PC-9 (cell line): ENCODE measurements at regions not wholly inside any gene's neighbourhood (a gene's known extent, or its start where the extent isn't known, plus 50 kb on each side); places are given as distances from the start of the nearest gene placed in this dataset.

Experiments used
- EZH2 ChIP-seq: fragments of 200-600 bp; sonication (generic); IDR thresholded peaks from 2 replicates; pipeline ENCODE4 v1.8.0; 2017; ENCODE audit warnings: antibody characterized with exemption, low read depth
- TF ChIP-seq, protein P1 (sequence below): fragments of 200-600 bp; sonication (generic); conservative IDR thresholded peaks from 2 replicates; pipeline ENCODE4 v1.6.1; 2017; ENCODE audit warnings: mixed run types, antibody characterized with exemption, mild to moderate bottlenecking, moderate library complexity

- TF ChIP-seq, protein P1, sequence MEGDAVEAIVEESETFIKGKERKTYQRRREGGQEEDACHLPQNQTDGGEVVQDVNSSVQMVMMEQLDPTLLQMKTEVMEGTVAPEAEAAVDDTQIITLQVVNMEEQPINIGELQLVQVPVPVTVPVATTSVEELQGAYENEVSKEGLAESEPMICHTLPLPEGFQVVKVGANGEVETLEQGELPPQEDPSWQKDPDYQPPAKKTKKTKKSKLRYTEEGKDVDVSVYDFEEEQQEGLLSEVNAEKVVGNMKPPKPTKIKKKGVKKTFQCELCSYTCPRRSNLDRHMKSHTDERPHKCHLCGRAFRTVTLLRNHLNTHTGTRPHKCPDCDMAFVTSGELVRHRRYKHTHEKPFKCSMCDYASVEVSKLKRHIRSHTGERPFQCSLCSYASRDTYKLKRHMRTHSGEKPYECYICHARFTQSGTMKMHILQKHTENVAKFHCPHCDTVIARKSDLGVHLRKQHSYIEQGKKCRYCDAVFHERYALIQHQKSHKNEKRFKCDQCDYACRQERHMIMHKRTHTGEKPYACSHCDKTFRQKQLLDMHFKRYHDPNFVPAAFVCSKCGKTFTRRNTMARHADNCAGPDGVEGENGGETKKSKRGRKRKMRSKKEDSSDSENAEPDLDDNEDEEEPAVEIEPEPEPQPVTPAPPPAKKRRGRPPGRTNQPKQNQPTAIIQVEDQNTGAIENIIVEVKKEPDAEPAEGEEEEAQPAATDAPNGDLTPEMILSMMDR: no peak
- TF ChIP-seq EZH2: no peak
Measured at GRCh38 chr22:45099961-45100360, 63.8 kb upstream of the NUP50 start.
